ENCODE measurements at regions not wholly inside any gene's neighbourhood (a gene's known extent, or its start where the extent isn't known, plus 50 kb on each side); places are given as distances from the start of the nearest gene placed in this dataset.

- Histone ChIP-seq H3K4me3 (no peak overlapping the region), H3K36me3 (no peaks in the 10 kb centered on the region), H3K27me3 (no peaks in the 10 kb centered on the region), H3K9me3 (no peaks in the 10 kb centered on the region), H3K4me1 (no peaks in the 10 kb centered on the region), H3K27ac (no peak overlapping the region)
- 67 to 72% methylated on average over 1 of the region's 1 CpG for WGBS, 2 donors
- intact Hi-C loops (cut with DNase I): no loop called here
- DNase-seq: no peak
- TF ChIP-seq POLR2A (IDR thresholded peaks at IDR 0.05) (no peak), EP300 (IDR thresholded peaks at IDR 0.05) (no peak), POLR2AphosphoS5 (IDR thresholded peaks at IDR 0.05) (no peak), CTCF (IDR thresholded peaks at IDR 0.05) (no peak)
Observed at GRCh38 chr1:79662596-79662995, 656.1 kb upstream of the ADGRL4 start.

DNA sequence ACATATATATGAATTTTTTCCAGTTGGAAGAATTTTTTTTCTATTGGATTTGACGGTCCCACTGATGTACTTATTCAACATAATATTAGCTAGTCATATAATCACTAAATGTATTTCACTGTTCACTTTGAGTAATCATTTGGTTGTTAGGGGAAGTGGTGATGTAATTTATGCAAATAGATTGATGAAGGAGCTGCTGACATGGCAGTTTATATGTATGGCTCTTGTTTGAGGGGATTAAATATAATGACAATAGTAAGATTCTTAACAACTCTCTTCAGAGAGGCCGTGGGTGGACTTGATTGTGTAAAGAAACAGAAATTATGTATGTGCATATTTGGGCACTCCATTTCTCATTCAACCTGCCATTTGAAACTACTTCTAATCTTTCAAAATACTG, 653.6 kb upstream of the ADGRL4 start:
- Histone ChIP-seq H3K36me3 (no peaks in the 10 kb centered on the region), H3K27ac (no peak overlapping the region), H3K27me3 (no peaks in the 10 kb centered on the region), H3K4me3 (no peak overlapping the region), H3K4me1 (no peaks in the 10 kb centered on the region), H3K9me3 (no peaks in the 10 kb centered on the region)
- no peak for TF ChIP-seq EP300 (IDR thresholded peaks at IDR 0.05)
- DNase-seq: no peak
- intact Hi-C loops (cut with DNase I): no loop called here
- 82% methylated on average over 2 of the region's 2 CpGs for WGBS, 2 donors

- Histone ChIP-seq H3K36me3 (no peaks in the 10 kb centered on the region), H3K4me1 (no peaks in the 10 kb centered on the region), H3K27me3 (no peaks in the 10 kb centered on the region), H3K9me3 (no peaks in the 10 kb centered on the region), H3K27ac (no peak overlapping the region), H3K4me3 (no peak overlapping the region)
- 54 to 67% methylated on average over 2 of the region's 2 CpGs for WGBS, 2 donors
- no peak for TF ChIP-seq CTCF (IDR thresholded peaks at IDR 0.05)
- no peak for TF ChIP-seq POLR2AphosphoS5 (IDR thresholded peaks at IDR 0.05)
- TF ChIP-seq POLR2A (IDR thresholded peaks at IDR 0.05): no peak
- no peak for TF ChIP-seq EP300 (IDR thresholded peaks at IDR 0.05)
- intact Hi-C loops (cut with DNase I): no loop called here
- DNase-seq: no peak
Observed at GRCh38 chr1:79657951-79658658, 651.6 kb upstream of the ADGRL4 start.

GRCh38 chr1:79655876-79656275, 649.3 kb upstream of the ADGRL4 start:
- 55 to 75% methylated on average over 2 of the region's 2 CpGs for WGBS, 2 donors
- H3K4me1 ChIP-seq: no peaks in the 10 kb centered on the region
- no peaks in the 10 kb centered on the region for H3K9me3 ChIP-seq
- no peak for DNase-seq
- intact Hi-C loops (cut with DNase I): no loop called here
- H3K4me3 ChIP-seq: no peak overlapping the region
- H3K27ac ChIP-seq: no peak overlapping the region
- H3K27me3 ChIP-seq: no peaks in the 10 kb centered on the region
- no peaks in the 10 kb centered on the region for H3K36me3 ChIP-seq
- TF ChIP-seq CTCF (IDR thresholded peaks at IDR 0.05) (no peak), POLR2A (IDR thresholded peaks at IDR 0.05) (no peak), POLR2AphosphoS5 (IDR thresholded peaks at IDR 0.05) (no peak), EP300 (IDR thresholded peaks at IDR 0.05) (no peak)

DNA sequence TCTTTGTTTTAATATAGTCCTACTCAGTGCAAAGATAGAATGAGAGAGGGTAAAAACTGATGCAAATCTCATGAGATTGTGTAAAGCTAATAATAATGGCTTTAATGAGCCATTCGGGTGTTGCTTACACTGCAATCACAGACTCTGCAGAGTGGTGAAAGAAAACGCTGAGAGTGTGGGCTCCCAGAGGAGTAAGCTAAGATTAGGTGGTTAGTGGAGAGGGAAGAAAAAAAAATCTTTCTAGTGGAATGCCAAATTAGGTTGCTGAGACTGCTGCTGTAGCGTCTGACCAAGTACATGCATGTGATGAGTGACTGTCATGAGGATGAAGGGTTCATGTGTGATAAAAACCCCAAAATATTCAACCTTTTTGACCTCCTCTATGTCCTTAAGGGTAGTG, 645.9 kb upstream of the ADGRL4 start:
- Histone ChIP-seq H3K27ac (no peak overlapping the region), H3K9me3 (no peaks in the 10 kb centered on the region), H3K4me1 (no peaks in the 10 kb centered on the region), H3K36me3 (no peaks in the 10 kb centered on the region), H3K4me3 (no peak overlapping the region), H3K27me3 (no peaks in the 10 kb centered on the region)
- WGBS, 2 donors: 45 to 65% methylated on average over 3 of the region's 3 CpGs
- no peak for DNase-seq
- TF ChIP-seq EP300 (IDR thresholded peaks at IDR 0.05) (no peak), CTCF (IDR thresholded peaks at IDR 0.05) (no peak), POLR2A (IDR thresholded peaks at IDR 0.05) (no peak), POLR2AphosphoS5 (IDR thresholded peaks at IDR 0.05) (no peak)
- intact Hi-C loops (cut with DNase I): no loop called here

Data from sigmoid colon (tissue), 6 donors.